ENCODE measurements at regions not wholly inside any gene's neighbourhood (a gene's known extent, or its start where the extent isn't known, plus 50 kb on each side); places are given as distances from the start of the nearest gene placed in this dataset.
A peak's percentile ranks its signal among the peaks of the same experiment; 100 is the strongest.

DNA sequence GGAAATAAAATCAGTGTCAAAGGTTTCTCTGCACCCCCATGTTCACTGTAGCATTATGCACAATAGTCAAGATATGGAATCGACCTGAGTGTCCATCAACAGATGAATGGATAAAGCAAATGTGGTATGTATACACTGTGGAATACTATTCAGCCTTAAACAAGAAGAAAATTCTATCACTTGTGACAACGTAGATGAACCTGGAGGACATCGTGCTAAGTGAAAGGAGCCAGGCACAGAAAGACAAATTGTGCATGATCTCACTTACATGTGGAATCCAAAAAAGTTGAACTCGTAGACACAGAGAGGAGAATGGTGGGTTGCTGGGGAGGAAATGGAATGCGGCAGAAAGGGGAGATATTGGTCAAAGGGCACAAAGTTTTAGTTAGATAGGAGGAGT lies 136.3 kb upstream of the ESR1 start:
- TF ChIP-seq, protein P1, sequence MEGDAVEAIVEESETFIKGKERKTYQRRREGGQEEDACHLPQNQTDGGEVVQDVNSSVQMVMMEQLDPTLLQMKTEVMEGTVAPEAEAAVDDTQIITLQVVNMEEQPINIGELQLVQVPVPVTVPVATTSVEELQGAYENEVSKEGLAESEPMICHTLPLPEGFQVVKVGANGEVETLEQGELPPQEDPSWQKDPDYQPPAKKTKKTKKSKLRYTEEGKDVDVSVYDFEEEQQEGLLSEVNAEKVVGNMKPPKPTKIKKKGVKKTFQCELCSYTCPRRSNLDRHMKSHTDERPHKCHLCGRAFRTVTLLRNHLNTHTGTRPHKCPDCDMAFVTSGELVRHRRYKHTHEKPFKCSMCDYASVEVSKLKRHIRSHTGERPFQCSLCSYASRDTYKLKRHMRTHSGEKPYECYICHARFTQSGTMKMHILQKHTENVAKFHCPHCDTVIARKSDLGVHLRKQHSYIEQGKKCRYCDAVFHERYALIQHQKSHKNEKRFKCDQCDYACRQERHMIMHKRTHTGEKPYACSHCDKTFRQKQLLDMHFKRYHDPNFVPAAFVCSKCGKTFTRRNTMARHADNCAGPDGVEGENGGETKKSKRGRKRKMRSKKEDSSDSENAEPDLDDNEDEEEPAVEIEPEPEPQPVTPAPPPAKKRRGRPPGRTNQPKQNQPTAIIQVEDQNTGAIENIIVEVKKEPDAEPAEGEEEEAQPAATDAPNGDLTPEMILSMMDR (IDR thresholded peaks at IDR 0.05; ENCODE audit: low read depth, low read length) = no peak
- Histone ChIP-seq H3K27ac (no peak overlapping the region), H3K4me3 (ENCODE audit: low read depth, low read length) (no peak overlapping the region), H3K9me3 (ENCODE audit: severe bottlenecking) (no peaks in the 10 kb centered on the region), H3K36me3 (no peaks in the 10 kb centered on the region), H3K27me3 (ENCODE audit: insufficient read depth, low read depth, severe bottlenecking) (no peaks in the 10 kb centered on the region)
- no peak for DNase-seq

DNA sequence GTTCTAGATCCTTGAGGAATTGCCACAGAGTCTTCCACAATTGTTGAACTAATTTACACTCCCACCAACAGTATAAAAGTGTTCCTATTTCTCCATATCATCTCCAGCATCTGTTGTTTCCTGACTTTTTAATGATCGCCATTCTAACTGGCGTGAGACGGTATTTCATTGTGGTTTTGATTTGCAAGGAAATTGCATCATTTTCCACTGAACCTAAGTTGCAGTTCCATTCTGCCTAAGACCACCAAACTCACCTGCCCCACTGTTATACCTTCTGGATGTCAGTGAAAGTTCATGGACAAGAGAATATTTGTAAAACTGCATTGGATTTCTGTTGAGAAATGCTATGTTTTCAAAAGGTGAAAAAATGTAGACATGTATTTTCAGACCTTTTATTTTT lies 132.9 kb upstream of the ESR1 start:
- no peak overlapping the region for H3K27ac ChIP-seq
- DNase-seq = no peak
- no peaks in the 10 kb centered on the region for H3K27me3 ChIP-seq (ENCODE audit: insufficient read depth, low read depth, severe bottlenecking)
- H3K9me3 ChIP-seq (ENCODE audit: severe bottlenecking) = no peaks in the 10 kb centered on the region
- TF ChIP-seq, protein P1 (IDR thresholded peaks at IDR 0.05; ENCODE audit: low read depth, low read length) = no peak
- no peak overlapping the region for H3K4me3 ChIP-seq (ENCODE audit: low read depth, low read length)
- H3K36me3 ChIP-seq = no peaks in the 10 kb centered on the region

DNA sequence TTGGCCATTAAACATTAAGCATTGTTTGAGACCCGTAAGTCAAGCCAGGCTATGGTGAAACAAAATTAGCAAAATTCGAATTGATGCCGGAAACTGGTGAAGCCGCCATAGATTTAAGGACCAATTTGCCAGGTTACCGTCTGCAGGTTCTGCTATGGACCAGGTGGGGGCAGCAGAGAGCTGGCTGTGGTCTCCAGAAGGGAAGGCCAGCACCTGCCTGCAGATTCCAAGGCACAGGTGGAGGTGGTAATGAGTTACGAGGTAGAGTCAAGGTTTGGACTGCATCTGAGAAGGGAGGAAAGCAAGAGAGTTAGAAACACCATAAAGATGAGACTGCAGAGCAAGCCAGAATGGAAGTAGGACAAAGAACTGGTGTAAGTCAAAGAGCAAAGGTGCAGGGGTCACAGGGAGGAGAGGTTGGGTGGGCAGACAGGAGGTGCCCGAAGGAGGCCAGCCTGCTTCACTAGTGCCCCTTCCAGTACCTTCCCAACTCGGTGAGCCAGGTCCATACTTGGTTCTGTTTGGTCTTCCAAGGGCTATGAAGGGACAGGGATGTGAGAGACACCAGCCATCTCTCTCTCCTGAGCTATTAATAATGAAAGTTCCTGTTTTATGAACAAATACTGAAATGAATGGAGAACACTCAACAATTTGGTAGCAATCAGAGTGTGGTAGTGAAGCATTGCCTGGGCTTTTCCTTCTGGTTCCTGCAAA lies 131.6 kb upstream of the ESR1 start:
- H3K4me3 ChIP-seq (ENCODE audit: low read depth, low read length) = no peak overlapping the region
- H3K27ac ChIP-seq = no peak overlapping the region
- H3K9me3 ChIP-seq (ENCODE audit: severe bottlenecking) = peaks cover 5% of the 10 kb centered on the region
- no peaks in the 10 kb centered on the region for H3K27me3 ChIP-seq (ENCODE audit: insufficient read depth, low read depth, severe bottlenecking)
- no peaks in the 10 kb centered on the region for H3K36me3 ChIP-seq
- DNase-seq = peak; percentile 53
- TF ChIP-seq, protein P1 (IDR thresholded peaks at IDR 0.05; ENCODE audit: low read depth, low read length) = peak; percentile 92

DNA sequence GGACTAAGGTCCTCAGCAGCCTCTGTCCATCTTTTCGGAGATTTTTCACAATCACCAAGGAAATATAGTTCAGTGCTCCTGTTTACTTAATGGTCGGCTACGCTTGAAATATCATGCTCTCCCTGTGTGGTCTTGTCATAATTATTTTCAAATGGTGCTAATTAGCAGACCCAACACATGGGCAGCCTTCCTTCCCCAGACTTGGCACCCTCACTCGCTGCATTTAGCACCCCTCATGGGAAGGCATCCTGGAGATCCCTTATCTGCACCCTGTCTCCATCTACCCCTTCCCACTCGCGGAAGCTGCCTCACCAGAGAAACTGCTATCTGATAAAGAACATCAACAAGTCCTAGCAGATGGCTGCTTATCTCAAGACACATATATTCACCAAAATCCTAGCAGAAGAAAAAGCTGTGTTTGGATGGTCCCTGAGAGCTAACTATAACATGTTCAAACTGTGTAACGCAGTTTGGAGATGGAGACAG lies 131.0 kb upstream of the ESR1 start:
- peaks cover 5% of the 10 kb centered on the region for H3K9me3 ChIP-seq (ENCODE audit: severe bottlenecking)
- TF ChIP-seq, protein P1 (IDR thresholded peaks at IDR 0.05; ENCODE audit: low read depth, low read length) = no peak
- H3K36me3 ChIP-seq = no peaks in the 10 kb centered on the region
- H3K4me3 ChIP-seq (ENCODE audit: low read depth, low read length) = no peak overlapping the region
- H3K27ac ChIP-seq = no peak overlapping the region
- no peak for DNase-seq
- H3K27me3 ChIP-seq (ENCODE audit: insufficient read depth, low read depth, severe bottlenecking) = no peaks in the 10 kb centered on the region

DNA sequence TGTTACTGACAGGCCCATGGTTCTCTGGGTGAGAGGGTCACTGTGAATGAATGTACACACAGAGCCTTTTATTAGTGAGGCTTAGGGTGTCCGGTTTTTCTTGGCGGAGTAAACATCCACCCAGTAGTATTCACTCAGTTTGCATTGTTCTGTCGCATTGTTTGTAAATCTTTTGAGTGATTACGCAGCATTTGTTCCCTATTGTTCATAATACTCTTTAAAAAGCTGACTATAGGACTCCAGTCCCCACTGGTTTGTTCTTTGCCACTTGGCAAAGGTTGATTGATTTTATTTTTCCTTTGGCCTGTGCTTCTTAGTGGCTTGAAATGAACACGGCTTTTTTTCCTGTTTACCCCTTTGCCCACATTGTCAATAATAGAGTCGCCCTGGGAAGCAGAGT lies 130.1 kb upstream of the ESR1 start:
- H3K4me3 ChIP-seq (ENCODE audit: low read depth, low read length) = no peak overlapping the region
- TF ChIP-seq, protein P1 (IDR thresholded peaks at IDR 0.05; ENCODE audit: low read depth, low read length) = no peak
- no peaks in the 10 kb centered on the region for H3K36me3 ChIP-seq
- H3K9me3 ChIP-seq (ENCODE audit: severe bottlenecking) = peaks cover 5% of the 10 kb centered on the region
- no peak for DNase-seq
- no peaks in the 10 kb centered on the region for H3K27me3 ChIP-seq (ENCODE audit: insufficient read depth, low read depth, severe bottlenecking)
- no peak overlapping the region for H3K27ac ChIP-seq

DNA sequence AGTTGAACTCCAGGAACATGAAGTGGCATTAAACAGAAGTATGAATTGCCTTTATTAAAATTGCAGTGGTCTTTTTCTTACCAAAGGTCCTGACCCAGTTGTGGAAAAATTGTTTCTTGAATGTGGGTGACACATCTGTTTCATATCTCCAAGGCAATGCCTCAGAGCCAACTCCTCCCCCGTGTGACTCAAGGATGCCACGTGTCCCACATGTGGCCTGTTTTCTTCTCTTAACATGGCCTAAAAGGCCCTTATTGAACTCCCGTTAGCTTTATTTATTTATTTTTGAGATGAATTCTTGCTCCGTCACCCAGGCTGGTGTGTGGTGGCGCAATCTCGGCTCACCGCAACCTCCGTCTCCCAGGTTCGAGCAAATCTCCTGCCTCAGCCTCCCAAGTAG lies 128.4 kb upstream of the ESR1 start:
- no peaks in the 10 kb centered on the region for H3K36me3 ChIP-seq
- H3K9me3 ChIP-seq (ENCODE audit: severe bottlenecking) = peaks cover 5% of the 10 kb centered on the region
- no peak for DNase-seq
- TF ChIP-seq, protein P1 (IDR thresholded peaks at IDR 0.05; ENCODE audit: low read depth, low read length) = no peak
- no peaks in the 10 kb centered on the region for H3K27me3 ChIP-seq (ENCODE audit: insufficient read depth, low read depth, severe bottlenecking)
- no peak overlapping the region for H3K4me3 ChIP-seq (ENCODE audit: low read depth, low read length)
- no peak overlapping the region for H3K27ac ChIP-seq

All from WERI-Rb-1 (cell line).